Heart right ventricle (tissue), 16 donors: ENCODE measurements at regions not wholly inside any gene's neighbourhood (a gene's known extent, or its start where the extent isn't known, plus 50 kb on each side); places are given as distances from the start of the nearest gene placed in this dataset.

Source experiments
- ATAC-seq, 8 donors: fragments of 200-7000 bp; cut with Tn5 transposase; one replicate each; pipeline ENCODE4 v1.9.1; 2020; ENCODE audit warnings: mild to moderate bottlenecking in 8 of 8, moderate library complexity in 8 of 8, moderate number of reproducible peaks in 1 of 8
- DNase-seq, 2 donors: peaks; one replicate each; pipeline ENCODE4 v3.0.0-alpha.2; 2020
- H3K27ac ChIP-seq, 10 donors: fragments of 200-600 bp; sonication (generic) in 2 of 10; one replicate each; pipeline versions ENCODE4 v1.5.0 to v1.8.0; 2020 to 2022; ENCODE audit warnings: mild to moderate bottlenecking in 3 of 10
- H3K27me3 ChIP-seq, 7 donors: fragments of 200-600 bp; one replicate each; pipeline ENCODE4 v1.8.0; 2021 to 2022; ENCODE audit warnings: mild to moderate bottlenecking in 2 of 7
- H3K36me3 ChIP-seq, 9 donors: fragments of 200-600 bp; sonication (generic) in 1 of 9; one replicate each; pipeline versions ENCODE4 v1.5.0 to v1.8.0; 2020 to 2022; ENCODE audit warnings: mild to moderate bottlenecking in 2 of 9
- H3K4me1 ChIP-seq, 9 donors: fragments of 200-600 bp; sonication (generic) in 1 of 9; one replicate each; pipeline versions ENCODE4 v1.5.0 to v1.8.0; 2020 to 2022; ENCODE audit warnings: mild to moderate bottlenecking in 4 of 9
- H3K4me3 ChIP-seq, 10 donors: fragments of 200-600 bp; sonication (generic) in 2 of 10; one replicate each; pipeline versions ENCODE4 v1.5.0 to v1.8.0; 2020 to 2022; ENCODE audit warnings: mild to moderate bottlenecking in 7 of 10, moderate library complexity in 2 of 10
- H3K9me3 ChIP-seq, 11 donors: fragments of 200-600 bp in 10 of 11; sonication (generic) in 2 of 11; one replicate each; pipeline versions ENCODE4 v1.5.0 to v1.8.0; 2013 to 2022; ENCODE audit warnings: mild to moderate bottlenecking in 2 of 11, control low read depth in 1 of 11, moderate library complexity in 1 of 11
- WGBS, 2 donors: extraction: QIAGEN DNeasy Blood & Tissue Kit; methylation state at CpG; one replicate each; pipeline ENCODE4 v1.1.7; 2013; ENCODE audit warnings: inconsistent platforms in 1 of 2; 5-methylcytosine and 5-hydroxymethylcytosine counted together
- intact Hi-C, 10 donors: fragments of 100-400 bp; cut with DNase I; formaldehyde crosslinking; loops; one replicate each; pipeline versions ENCODE4 v1.11.1 to v1.14.2; 2022
- TF ChIP-seq, protein P1 (sequence below), 9 donors: fragments of 200-600 bp; sonication (generic) in 2 of 9; IDR thresholded peaks; one replicate each; pipeline versions ENCODE4 v1.5.0 to v1.8.0; 2021 to 2022; ENCODE audit warnings: antibody characterized with exemption in 9 of 9, mild to moderate bottlenecking in 5 of 9, moderate library complexity in 1 of 9
- donor health status: Arrhythmogenic right ventricular cardiomyopathy.
- donor health status: ischemic (EF 13 %, LVEDD 7.1; RV severe dilation, severe dysfunction).
- donor health status: healthy with polysubstance abuse.
- donor health status: DM: no; HTN: yes; CAD: no.
- donor health status: DM: no; HTN: no; CAD: no.
- donor health status: ischemic (EF 25% LVEDD 6.9; RV normal size, moderate dysfunction).
- donor health status: ischemic (EF 25% LVEDD 5.7; RV mildly dilated, moderate dysfunction).
- donor health status: healthy.
- donor health status: DM: yes; HTN: yes; CAD: no.
- donor health status: Ischemic cardiomyopathy.
- donor health status: ischemic (EF 35%, LVEDD 5.7; RV mildly dilated, moderate dysfunction).
- donor health status: nonischemic (EF 11% LVEDD 7.7; RV severe dilation, severe dysfunction).
- donor health status: DM: yes; HTN: yes; CAD: no.
- donor health status: PGD.
- donor health status: ischemic (EF 29% LVEDD 5.4; RV normal size, mild dysfunction).
- donor health status: nonischemic (EF 23%, LVEDD 6.1; RV moderate dilation, normal function).

DNA sequence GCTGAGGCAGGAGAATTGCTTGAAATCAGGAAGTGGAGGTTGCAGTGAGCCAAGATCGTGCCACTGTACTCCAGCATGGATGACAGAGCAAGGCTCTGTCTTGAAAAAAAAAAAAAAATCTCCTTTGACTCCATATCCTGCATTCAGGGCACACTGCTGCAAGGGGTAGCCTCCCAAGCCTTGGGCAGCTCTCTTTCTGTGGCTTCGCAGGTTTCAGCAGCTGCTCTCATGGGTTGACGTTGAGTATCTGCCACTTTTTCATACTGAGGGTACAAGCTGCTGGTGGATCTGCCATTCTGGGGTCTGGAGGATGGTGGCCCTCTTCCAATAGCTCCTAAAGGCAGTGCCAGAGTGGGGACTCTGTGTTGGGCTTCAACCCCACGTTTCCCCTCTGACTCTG lies 2198.1 kb upstream of the WWC1 start:
- Histone ChIP-seq H3K4me1 (no peaks in the 10 kb centered on the region), H3K4me3 (no peak overlapping the region), H3K27me3 (no peaks in the 10 kb centered on the region), H3K27ac (no peak overlapping the region), H3K9me3 (peaks cover 0 to 13% (median 0%) of the 10 kb centered on the region in 11 donors), H3K36me3 (no peaks in the 10 kb centered on the region)
- WGBS, 2 donors: 80 to 81% methylated on average over 4 of the region's 4 CpGs
- ATAC-seq (no peak), DNase-seq (no peak)
- intact Hi-C loops: no loop called here
- TF ChIP-seq, protein P1, sequence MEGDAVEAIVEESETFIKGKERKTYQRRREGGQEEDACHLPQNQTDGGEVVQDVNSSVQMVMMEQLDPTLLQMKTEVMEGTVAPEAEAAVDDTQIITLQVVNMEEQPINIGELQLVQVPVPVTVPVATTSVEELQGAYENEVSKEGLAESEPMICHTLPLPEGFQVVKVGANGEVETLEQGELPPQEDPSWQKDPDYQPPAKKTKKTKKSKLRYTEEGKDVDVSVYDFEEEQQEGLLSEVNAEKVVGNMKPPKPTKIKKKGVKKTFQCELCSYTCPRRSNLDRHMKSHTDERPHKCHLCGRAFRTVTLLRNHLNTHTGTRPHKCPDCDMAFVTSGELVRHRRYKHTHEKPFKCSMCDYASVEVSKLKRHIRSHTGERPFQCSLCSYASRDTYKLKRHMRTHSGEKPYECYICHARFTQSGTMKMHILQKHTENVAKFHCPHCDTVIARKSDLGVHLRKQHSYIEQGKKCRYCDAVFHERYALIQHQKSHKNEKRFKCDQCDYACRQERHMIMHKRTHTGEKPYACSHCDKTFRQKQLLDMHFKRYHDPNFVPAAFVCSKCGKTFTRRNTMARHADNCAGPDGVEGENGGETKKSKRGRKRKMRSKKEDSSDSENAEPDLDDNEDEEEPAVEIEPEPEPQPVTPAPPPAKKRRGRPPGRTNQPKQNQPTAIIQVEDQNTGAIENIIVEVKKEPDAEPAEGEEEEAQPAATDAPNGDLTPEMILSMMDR (IDR thresholded peaks at IDR 0.05): no peak

DNA sequence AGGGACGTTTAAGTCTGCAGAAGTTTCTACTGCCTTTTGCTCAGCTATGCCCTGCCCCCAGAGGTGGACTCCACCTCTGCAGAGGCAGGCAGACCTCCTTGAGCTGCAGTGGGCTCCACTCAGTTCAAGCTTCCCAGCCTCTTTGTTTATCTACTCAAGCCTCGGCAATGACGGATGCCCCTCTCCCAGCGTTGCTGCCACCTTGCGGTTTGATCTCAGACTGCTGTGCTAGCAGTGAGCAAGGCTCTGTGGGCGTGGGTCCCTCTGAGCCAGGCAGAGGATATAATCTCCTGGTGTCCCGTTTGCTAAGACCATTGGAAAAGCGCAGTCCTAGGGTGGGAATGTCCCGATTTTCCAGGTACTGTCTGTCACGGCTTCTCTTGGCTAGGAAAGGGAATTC lies 2188.5 kb upstream of the WWC1 start:
- no peaks in the 10 kb centered on the region for H3K36me3 ChIP-seq
- ATAC-seq (no peak), DNase-seq (no peak)
- no peaks in the 10 kb centered on the region for H3K4me1 ChIP-seq
- peaks cover 0 to 21% (median 3%) of the 10 kb centered on the region in 11 donors for H3K9me3 ChIP-seq
- no peak overlapping the region for H3K27ac ChIP-seq
- H3K4me3 ChIP-seq: no peak overlapping the region
- intact Hi-C loops: no loop called here
- WGBS, 2 donors: 89 to 90% methylated on average over 10 of the region's 10 CpGs
- no peaks in the 10 kb centered on the region for H3K27me3 ChIP-seq
- TF ChIP-seq, protein P1 (IDR thresholded peaks at IDR 0.05): no peak

DNA sequence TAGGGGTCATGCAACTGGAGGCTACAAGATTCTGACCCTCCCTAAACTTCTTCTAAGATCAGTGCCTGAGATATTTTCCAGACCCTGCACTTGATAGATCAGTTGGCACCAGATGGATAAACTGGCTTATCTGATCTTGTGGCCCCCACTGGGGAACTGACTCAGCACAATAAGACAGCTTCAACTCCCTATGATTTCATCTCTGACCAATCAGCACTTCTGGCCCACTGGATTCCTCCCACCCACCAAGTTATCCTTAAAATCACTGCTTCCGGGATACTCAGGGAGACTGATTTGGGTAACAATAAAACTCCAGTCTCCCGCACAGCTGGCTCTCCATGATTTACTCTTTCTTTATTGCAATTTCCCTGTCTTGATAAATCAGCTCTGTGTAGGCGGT lies 2180.4 kb upstream of the WWC1 start:
- no peak overlapping the region for H3K4me3 ChIP-seq
- H3K27ac ChIP-seq: no peak overlapping the region
- H3K36me3 ChIP-seq: no peaks in the 10 kb centered on the region
- intact Hi-C loops: no loop called here
- ATAC-seq (no peak), DNase-seq (no peak)
- no peaks in the 10 kb centered on the region for H3K4me1 ChIP-seq
- H3K9me3 ChIP-seq: no peaks in the 10 kb centered on the region
- 80 to 85% methylated on average over 3 of the region's 3 CpGs for WGBS, 2 donors
- H3K27me3 ChIP-seq: no peaks in the 10 kb centered on the region
- TF ChIP-seq, protein P1 (IDR thresholded peaks at IDR 0.05): no peak

DNA sequence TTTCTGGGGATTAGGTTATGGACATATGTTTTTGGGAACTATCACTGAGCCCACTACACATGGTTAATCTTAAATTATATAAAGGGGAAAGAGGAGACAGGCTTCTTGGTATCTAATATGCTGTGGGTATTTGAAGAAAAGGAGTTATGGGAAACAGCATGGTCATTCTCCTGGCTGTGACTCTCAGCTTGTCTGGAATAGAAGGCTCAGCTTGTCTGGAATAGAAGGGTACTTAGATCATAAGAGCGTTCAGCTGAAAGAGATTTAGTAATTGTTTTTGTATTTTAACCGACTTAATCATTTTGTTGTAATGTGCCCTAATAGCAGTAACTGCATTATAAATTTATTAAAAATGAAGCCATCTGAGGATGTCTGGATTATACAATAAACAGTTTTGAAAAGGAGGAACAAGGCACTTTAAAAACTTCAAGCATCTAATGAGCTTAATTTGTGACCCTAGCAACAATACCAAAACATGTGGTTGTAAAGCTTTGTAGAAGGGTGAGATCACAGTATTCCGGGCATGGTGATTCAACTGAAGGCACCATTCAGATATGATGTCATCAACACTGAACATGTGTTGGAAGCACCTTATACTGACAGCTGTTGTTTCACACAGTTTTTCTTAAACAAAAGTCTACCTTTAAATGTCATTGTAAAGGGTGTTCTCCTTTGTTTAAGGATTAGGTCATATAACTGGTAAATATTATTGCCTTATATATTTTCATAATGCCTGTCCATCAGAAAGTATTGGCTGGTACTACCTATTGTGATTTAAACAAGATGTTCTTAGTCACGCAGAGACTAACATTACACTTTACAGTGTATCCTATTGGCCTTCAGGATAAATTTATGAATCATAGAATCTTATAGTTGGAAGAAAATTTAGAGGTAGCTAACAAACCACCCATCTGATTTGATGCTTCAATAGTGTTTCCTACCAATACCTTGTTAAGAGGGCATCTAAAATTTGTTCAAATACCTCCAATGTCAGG lies 2174.1 kb upstream of the WWC1 start:
- TF ChIP-seq, protein P1 (IDR thresholded peaks at IDR 0.05): no peak

More for the DNA sequence above, 2174.1 kb upstream of the WWC1 start:
- Histone ChIP-seq H3K36me3 (no peaks in the 10 kb centered on the region), H3K27ac (no peak overlapping the region), H3K4me1 (no peaks in the 10 kb centered on the region), H3K27me3 (no peaks in the 10 kb centered on the region), H3K9me3 (peaks cover 0 to 12% (median 0%) of the 10 kb centered on the region in 11 donors), H3K4me3 (no peak overlapping the region)
- DNase-seq: no peak
- WGBS, 2 donors: 79 to 82% methylated on average over 4 of the region's 4 CpGs
- no peak for ATAC-seq
- intact Hi-C loops: no loop called here
